Right lobe of liver (tissue), 4 donors: ENCODE measurements at regions not wholly inside any gene's neighbourhood (a gene's known extent, or its start where the extent isn't known, plus 50 kb on each side); places are given as distances from the start of the nearest gene placed in this dataset.

ENCODE experiments used
- CTCF ChIP-seq, 4 donors: fragments of 200-600 bp in 3 of 4; fragments of 450-650 bp in 1 of 4; IDR thresholded peaks; one replicate each; pipeline versions ENCODE4 v1.5.1 to v1.8.0; 2016 to 2022; ENCODE audit warnings: antibody characterized with exemption in 4 of 4, mild to moderate bottlenecking in 2 of 4
- POLR2A ChIP-seq: fragments of 450-650 bp; IDR thresholded peaks from one replicate; pipeline ENCODE4 v1.6.1; 2017; ENCODE audit warnings: antibody characterized with exemption, mild to moderate bottlenecking
- donor health status: DM: no; HTN: no; CAD: no.
- donor health status: DM: no; HTN: no; CAD: no.
- donor health status: DM: no; HTN: yes; CAD: no.

GRCh38 chr17:83173914-83174361 lies 94.5 kb downstream of the METRNL start:
- TF ChIP-seq POLR2A: no peak
- no peak for TF ChIP-seq CTCF (IDR thresholded peaks at IDR 0.05)
